ENCODE measurements at regions not wholly inside any gene's neighbourhood (a gene's known extent, or its start where the extent isn't known, plus 50 kb on each side); places are given as distances from the start of the nearest gene placed in this dataset.
A peak's percentile ranks its signal among the peaks of the same experiment; 100 is the strongest.
"Not testable (repeated sequence)": the region's sequence is repeated elsewhere in the genome, so short reads cannot be mapped to it uniquely, and the experiment has no call there.

DNA sequence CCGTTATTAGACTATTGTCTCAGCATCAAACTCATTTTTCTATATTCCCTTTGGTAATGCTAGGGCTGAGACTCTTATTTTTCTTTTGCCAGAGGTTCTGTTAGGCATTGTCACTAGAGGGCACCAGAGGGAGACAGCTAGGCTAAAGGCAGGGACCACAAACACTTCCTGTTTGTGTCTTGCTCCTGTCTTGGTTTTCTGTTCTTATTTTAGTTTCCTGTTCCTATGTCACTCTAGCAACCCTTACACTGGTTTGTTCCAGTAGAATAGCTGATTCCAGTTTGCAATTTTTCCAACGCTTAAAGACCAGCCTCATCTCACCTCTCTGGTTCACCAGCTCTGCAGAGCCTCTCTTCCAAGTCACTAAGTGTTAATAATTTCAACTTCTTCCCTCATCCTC lies 772.0 kb downstream of the DIAPH3 start:
- peak; percentile 69 for DNase-seq

DNA sequence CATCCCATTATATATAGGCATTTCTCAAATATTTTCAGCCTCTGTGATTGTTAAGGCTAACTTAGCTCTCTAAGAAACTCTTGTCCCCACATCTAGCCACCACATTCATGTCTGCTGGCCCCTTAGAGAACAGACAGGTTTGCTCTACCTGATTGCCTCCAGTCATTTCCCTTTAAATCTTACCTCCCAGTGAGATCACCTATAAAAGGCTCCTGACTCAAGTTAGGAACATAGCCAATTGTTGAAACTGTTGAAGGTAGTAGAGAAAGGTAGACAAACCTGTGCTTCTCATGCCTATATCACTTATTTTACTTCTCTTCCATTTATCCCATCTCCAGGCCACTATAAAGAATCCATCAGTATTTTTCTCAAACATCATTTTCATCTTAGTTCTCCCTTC lies 771.4 kb downstream of the DIAPH3 start:
- no peak for DNase-seq

DNA sequence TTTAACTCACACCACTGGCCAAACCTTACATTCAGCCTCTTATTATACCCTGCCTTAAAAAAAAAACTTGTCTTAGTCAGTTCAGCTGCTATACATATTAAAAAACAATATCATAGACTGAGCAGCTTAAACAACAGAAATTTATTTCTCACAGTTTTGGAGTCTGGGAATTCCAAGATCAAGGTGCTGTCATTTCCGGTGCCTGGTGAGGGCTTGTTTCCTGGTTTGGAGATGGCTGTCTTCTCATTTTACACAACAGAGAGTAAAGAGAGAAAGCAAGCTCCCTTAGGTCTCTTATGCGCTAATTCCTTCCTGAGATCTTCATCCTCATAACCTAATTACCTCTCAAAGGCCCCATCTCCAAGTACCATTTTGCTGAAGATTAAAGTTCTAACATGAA lies 769.2 kb downstream of the DIAPH3 start:
- DNase-seq: no peak

DNA sequence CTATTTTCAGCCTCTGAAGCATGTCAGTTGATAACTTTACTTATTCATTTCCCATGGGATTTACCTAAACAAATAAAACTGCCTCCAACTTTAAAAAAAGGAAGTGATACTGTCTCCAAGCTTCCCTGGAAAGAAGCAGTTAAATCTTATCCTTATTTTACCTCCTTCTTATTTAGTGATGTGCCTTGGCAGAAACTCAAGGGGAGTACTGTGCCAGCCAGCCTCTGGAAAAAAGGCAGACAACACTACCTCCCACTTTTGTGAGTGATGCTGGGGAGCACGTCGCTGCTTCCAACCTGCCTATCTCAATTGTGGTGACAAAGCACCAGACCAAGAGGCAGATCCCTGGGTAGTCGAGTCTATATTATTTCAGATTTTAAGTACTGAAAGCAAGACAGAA lies 765.6 kb downstream of the DIAPH3 start:
- no peak for DNase-seq

DNA sequence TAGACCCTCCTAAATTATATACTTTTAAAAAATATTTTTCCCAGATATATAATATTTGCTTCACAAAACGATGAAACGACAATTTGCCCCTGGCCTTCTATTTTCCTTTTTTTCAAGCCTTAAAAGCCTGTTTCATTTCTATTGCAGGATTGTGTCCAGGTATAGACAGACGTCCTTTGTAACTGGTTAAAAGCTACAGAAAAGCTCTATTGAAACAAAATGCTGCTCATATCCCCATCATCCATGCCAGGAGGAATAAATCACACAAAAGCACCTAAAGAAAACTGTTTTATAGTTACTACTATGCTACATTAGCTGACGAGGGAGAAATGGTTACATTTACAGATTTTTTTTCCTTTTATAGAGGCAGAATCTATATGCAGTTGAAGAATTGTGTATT lies 765.1 kb downstream of the DIAPH3 start:
- no peak for DNase-seq

DNA sequence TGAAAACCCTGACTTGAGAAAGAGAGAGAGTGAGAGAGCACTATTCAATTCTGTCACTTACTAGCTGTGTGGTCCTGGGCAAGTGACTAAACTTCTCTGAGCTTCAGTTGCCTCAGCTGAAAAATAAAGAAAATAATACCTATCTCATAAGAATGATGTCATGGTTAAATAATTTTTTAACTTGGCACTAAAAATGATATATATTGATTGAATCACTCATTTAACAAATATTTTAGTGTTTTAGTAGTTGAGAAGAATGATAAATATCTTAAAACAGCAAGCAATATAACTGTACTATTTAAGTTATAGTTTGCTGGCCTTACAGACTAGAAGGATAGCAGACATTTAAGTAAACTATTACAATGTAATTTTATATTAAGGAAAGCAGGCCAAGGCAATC lies 764.2 kb downstream of the DIAPH3 start:
- no peak for DNase-seq

GRCh38 chr13:59404331-59404730 lies 759.4 kb downstream of the DIAPH3 start:
- no peak for DNase-seq

- DNase-seq: not testable (repeated sequence)
These were observed 756.5 kb downstream of the DIAPH3 start for GRCh38 chr13:59407251-59407650.

DNA sequence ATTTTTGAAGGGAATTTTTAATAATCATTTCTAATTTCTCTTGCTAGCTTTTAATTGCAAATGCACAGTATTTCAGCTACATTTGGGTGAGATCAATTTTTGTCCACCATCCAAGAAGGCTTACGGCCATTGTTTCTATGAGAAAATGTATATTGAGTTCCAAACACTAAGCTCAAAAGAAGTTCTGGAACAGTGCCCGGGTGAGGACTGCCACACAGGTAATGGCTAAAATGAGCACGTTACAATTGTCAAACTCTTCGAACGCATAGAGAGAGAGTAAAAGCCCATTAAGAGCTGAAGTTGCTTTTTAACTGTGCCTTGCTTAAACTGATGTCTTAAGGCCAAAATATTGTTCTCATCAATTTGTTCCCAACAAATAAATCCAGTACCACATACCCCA lies 755.0 kb downstream of the DIAPH3 start:
- no peak for DNase-seq

DNA sequence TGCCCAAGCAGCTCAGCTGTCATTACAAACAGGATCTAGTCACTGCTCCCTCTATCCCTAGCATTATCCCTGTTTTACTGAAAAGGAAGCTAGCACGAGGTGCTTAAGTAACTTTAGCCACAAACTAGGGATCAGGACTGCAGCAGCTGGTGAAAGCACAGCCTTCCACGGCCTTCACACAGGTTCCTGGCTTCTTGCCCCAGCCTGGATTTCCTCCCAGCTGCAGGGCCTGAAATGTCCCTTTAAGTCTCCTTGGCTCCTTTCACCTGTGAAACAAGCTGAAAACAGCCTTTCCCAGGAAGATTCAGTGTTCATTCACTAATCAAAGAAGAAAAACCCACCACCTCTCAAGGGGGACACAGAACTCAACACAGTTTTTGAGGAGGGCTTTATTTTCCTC lies 754.5 kb downstream of the DIAPH3 start:
- DNase-seq: peak; percentile 52

DNA sequence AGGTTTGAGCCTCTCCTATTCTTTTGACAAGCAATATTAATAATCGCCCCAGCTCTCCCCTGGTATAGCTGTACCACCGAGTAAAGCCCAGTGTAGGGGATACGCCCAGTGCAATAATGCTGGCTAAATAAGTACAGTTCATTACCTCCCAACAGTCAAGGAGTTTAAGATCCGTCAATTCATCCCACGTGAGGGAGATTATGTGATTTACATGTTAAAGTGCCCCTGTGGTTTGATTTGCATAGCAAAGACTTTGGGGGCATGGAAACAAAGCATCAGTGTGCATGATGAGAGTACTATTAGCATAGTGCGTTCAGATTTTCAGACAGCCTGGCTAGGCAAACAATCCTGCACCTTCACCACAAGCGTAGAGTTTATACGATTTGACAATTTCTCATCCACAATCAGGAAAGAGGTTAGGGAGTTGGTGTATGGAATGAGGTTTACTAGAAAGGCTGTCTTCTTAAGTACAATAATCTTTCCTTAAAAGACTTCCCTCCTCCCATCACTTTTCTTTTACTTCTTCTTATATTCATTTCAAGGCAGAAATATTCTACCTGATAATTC lies 754.0 kb downstream of the DIAPH3 start:
- DNase-seq: no peak

- DNase-seq: no peak
These were observed 750.6 kb downstream of the DIAPH3 start for GRCh38 chr13:59413126-59413525.

GRCh38 chr13:59414006-59414405 lies 749.7 kb downstream of the DIAPH3 start:
- no peak for DNase-seq

GRCh38 chr13:59415498-59415897 lies 748.2 kb downstream of the DIAPH3 start:
- no peak for DNase-seq

GRCh38 chr13:59416561-59416960 lies 747.2 kb downstream of the DIAPH3 start:
- DNase-seq: no peak

- DNase-seq: peak; percentile 54
These were observed 741.1 kb downstream of the DIAPH3 start for GRCh38 chr13:59422646-59423045.

GRCh38 chr13:59423708-59424340 lies 739.9 kb downstream of the DIAPH3 start:
- no peak for DNase-seq

DNA sequence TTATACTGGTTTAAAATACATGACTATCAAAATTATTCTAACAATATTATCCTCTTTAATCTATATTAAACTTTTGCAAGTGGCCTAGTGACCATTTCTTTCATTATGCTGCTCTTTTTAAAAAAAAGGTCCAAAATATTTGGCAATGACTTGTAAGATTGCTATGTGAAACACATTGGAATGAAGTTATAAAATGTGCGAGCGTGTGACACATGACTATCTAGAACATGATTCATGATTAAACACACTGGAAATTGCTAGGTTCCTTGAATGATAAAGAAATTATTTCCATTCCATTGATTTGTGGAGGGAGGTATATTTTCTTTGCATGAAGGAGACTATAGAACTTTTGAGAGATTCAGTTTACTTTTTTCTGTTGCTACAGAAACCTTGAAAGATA lies 739.1 kb downstream of the DIAPH3 start:
- no peak for DNase-seq

DNA sequence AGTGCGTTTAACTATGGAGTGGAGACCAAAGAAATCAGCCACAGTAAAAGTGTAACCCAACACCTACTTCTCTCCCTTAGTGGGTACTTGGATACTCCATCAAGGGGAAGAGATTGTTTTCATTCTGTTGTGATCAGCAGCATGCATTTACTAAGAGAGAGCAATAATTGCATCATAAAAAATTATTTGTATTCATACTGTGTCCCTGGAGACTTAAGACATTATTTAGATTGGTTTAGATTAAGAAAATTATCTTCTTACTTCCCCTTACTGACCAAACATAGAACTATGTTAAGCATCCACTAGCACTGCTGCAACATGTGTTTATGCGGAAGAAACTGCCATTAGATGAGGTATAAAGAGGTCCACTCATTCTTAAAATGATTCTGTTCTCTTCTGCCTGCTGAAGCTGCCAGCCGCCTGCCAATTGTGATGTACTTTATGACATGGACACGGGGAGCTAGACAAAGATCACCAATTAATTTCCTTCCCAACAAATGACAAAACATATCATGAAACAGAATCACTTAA lies 738.5 kb downstream of the DIAPH3 start:
- DNase-seq: no peak

DNA sequence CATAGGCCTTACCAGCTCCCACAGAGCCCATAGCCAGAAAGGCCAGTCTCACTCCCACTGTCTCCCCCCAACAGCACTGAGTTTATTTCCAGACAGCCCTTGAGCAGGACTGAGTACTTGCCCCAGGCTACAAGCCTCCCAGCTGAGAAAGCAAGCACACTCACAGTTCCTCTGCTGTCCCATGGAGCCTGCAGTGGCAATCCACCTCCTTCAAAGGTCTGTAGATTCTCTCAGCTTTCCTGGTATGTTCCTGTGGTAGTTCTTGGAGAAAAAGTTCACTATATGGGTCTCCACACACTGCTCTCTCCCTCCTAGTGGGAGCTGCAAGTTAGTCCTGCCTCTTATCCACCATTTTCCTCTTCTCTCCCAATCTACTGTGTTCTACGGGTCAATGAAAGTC lies 728.7 kb downstream of the DIAPH3 start:
- DNase-seq: no peak

GRCh38 chr13:59437544-59438301 lies 726.0 kb downstream of the DIAPH3 start:
- no peak for DNase-seq

DNA sequence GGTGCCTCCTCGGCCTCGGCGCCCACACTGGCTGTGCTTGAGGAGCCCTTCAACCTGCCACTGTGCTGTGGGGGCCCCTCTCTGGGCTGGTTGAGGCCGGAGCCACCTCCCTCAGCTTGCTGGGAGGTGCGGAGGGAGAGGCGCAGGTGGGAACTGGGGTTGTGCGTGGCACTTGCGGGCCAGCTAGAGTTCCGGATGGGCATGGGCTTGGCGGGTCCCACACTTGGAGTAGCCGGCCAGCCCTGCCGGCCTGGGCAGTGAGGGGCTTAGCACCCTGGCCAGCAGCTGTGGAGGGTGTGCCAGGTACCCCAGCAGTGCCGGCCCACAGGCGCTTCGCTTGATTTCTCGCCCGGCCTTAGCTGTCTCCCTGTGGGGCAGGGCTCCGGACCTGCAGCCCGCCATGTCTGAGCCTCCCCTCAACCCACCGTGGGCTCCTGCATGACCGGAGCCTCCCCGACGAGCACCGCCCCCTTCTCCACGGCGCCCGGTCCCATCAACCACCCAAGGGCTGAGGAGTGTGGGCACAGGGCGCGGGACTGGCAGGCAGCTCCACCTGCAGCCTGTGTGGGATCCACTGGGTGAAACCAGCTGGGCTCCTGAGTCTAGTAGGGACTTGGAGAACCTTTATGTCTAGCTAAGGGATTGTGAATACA lies 723.8 kb downstream of the DIAPH3 start:
- DNase-seq: no peak

DNA sequence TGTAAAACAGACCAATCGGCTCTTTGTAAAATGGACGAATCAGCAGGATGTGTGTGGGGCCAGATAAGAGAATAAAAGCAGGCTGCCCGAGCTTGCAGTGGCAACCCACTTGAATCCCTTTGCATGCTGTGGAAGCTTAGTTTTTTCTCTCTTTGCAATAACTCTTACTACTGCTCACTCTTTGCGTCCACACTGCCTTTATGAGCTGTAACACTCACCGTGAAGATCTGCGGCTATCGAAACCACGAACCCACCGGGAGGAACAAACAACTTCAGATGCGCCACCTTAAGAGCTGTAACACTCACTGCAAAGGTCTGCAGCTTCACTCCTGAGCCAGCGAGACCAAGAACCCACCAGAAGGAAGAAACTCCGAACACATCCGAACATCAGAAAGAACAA lies 722.7 kb downstream of the DIAPH3 start:
- not testable (repeated sequence) for DNase-seq

Measured in islet precursor cell (in vitro differentiated cells).